ENCODE measurements at regions not wholly inside any gene's neighbourhood (a gene's known extent, or its start where the extent isn't known, plus 50 kb on each side); places are given as distances from the start of the nearest gene placed in this dataset.

DNA sequence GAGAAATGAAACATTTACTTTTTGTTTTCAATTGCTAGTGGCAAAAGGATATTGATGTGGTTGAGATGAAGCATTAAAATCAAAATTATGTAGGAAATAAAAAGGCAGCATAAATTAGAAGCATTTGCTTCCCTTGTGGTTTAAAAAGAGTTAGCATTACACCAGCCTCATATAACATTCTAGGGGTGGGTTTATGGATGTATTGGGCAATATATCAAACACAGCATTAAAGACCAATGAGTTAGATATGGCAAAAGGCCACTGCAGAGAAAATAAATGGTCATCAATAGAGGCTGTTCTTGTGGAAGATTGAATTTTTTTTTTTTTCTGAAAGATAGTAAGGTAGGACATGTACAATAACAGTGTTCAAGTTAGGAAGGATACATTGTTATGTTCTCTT lies 473.0 kb downstream of the TLR4 start:
- H3K36me3 Mint-ChIP-seq (ENCODE audit: insufficient read depth in 1 of 3, low read depth in 3 of 3) = no peaks in the 10 kb centered on the region
- Histone ChIP-seq H3K23ac (ENCODE audit: insufficient read length, low read depth, low read length) (no peak overlapping the region), H3K4me1 (ENCODE audit: insufficient read depth, low read length) (no peaks in the 10 kb centered on the region), H4K5ac (ENCODE audit: insufficient read length, low read depth, low read length) (no peak overlapping the region), H3K23me2 (ENCODE audit: insufficient read length, low read depth, low read length, poor library complexity, severe bottlenecking) (no peaks in the 10 kb centered on the region), H3K56ac (ENCODE audit: insufficient read length, low read depth, low read length) (no peak overlapping the region), H3K4ac (ENCODE audit: low read depth, low read length) (no peak overlapping the region), H3K9me3 (ENCODE audit: control insufficient read depth, low read depth, low read length) (no peaks in the 10 kb centered on the region), H3K27ac (ENCODE audit: insufficient read length, low read depth, low read length) (no peak overlapping the region), H3K4me2 (ENCODE audit: insufficient read depth, insufficient read length, low read length) (no peak overlapping the region), H2AFZ (ENCODE audit: low read length) (no peak overlapping the region), H2BK12ac (ENCODE audit: insufficient read length, low read depth, low read length) (no peak overlapping the region), H2BK120ac (ENCODE audit: low read depth, low read length, poor library complexity, severe bottlenecking) (no peak overlapping the region), H3T11ph (ENCODE audit: low read length) (no peak overlapping the region), H2BK5ac (ENCODE audit: insufficient read length, low read length) (no peak overlapping the region), H3K79me2 (ENCODE audit: insufficient read depth, low read length) (no peaks in the 10 kb centered on the region), H3K18ac (ENCODE audit: insufficient read length, low read depth, low read length) (no peak overlapping the region), H4K8ac (replicated peaks; ENCODE audit: insufficient read length, low read depth, low read length) (no peak overlapping the region), H4K91ac (ENCODE audit: insufficient read length, low read depth, low read length) (no peak overlapping the region), H3K27me3 (ENCODE audit: insufficient read depth, low read length) (no peaks in the 10 kb centered on the region), H3K9ac (ENCODE audit: extremely low read depth, insufficient read length, low read length) (no peak overlapping the region), H3K79me1 (ENCODE audit: insufficient read depth, low read depth, low read length, poor library complexity, severe bottlenecking) (no peaks in the 10 kb centered on the region), H2BK15ac (ENCODE audit: low read depth, low read length) (no peak overlapping the region), H3K14ac (ENCODE audit: insufficient read depth, low read length) (no peak overlapping the region), H2BK20ac (ENCODE audit: low read depth, low read length, poor library complexity, severe bottlenecking) (no peak overlapping the region), H2AK5ac (ENCODE audit: insufficient read length, low read length) (no peak overlapping the region), H4K20me1 (ENCODE audit: control insufficient read depth, insufficient read depth, insufficient read length) (no peaks in the 10 kb centered on the region)
- no peaks in the 10 kb centered on the region for H3K4me1 Mint-ChIP-seq
- H3K27me3 Mint-ChIP-seq (ENCODE audit: low read depth) = peaks cover 2% of the 10 kb centered on the region; the same call in 1 of the 2 replicates
- H3K27ac Mint-ChIP-seq = no peak overlapping the region
- no peak for DNase-seq
- H3K4me3 Mint-ChIP-seq = no peak overlapping the region
- H3K9me3 Mint-ChIP-seq = no peaks in the 10 kb centered on the region
- TF ChIP-seq, protein P1, sequence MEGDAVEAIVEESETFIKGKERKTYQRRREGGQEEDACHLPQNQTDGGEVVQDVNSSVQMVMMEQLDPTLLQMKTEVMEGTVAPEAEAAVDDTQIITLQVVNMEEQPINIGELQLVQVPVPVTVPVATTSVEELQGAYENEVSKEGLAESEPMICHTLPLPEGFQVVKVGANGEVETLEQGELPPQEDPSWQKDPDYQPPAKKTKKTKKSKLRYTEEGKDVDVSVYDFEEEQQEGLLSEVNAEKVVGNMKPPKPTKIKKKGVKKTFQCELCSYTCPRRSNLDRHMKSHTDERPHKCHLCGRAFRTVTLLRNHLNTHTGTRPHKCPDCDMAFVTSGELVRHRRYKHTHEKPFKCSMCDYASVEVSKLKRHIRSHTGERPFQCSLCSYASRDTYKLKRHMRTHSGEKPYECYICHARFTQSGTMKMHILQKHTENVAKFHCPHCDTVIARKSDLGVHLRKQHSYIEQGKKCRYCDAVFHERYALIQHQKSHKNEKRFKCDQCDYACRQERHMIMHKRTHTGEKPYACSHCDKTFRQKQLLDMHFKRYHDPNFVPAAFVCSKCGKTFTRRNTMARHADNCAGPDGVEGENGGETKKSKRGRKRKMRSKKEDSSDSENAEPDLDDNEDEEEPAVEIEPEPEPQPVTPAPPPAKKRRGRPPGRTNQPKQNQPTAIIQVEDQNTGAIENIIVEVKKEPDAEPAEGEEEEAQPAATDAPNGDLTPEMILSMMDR (conservative IDR thresholded peaks at IDR 0.05) = no peak

Data from H9 (cell line).